Adrenal gland (tissue), 9 donors: ENCODE measurements at regions not wholly inside any gene's neighbourhood (a gene's known extent, or its start where the extent isn't known, plus 50 kb on each side); places are given as distances from the start of the nearest gene placed in this dataset.

Experiments used
- DNase-seq, 7 donors: peaks; one replicate each; pipeline ENCODE4 v3.0.0-alpha.2; 2019 to 2020
- H3K27ac ChIP-seq, 5 donors: fragments of 200-600 bp; sonication (generic) in 4 of 5; 1 replicate in 3 of 5; 2 replicates in 2 of 5; pipeline versions ENCODE4 v1.5.1 to v1.8.0; 2016 to 2020; ENCODE audit warnings: mild to moderate bottlenecking in 1 of 5
- H3K27me3 ChIP-seq: fragments of 200-600 bp; 2 replicates; pipeline ENCODE4 v1.8.0; 2021
- H3K36me3 ChIP-seq, 2 donors: fragments of 200-600 bp; replicated peaks in 1 of 2; 1 replicate in 1 of 2; 2 replicates in 1 of 2; pipeline versions ENCODE4 v1.5.1 to v1.8.0; 2018 to 2022
- H3K4me1 ChIP-seq, 2 donors: fragments of 200-600 bp; replicated peaks in 1 of 2; 1 replicate in 1 of 2; 2 replicates in 1 of 2; pipeline versions ENCODE4 v1.5.1 to v1.8.0; 2018 to 2021
- H3K4me3 ChIP-seq, 4 donors: fragments of 200-600 bp; sonication (generic) in 3 of 4; one replicate each; pipeline ENCODE4 v1.5.1; 2016 to 2018
- H3K9me3 ChIP-seq, 3 donors: fragments of 200-600 bp; sonication (generic) in 1 of 3; replicated peaks in 1 of 3; 1 replicate in 2 of 3; 2 replicates in 1 of 3; pipeline versions ENCODE4 v1.5.1 to v1.8.0; 2016 to 2021
- POLR2A ChIP-seq, 2 donors: fragments of 450-650 bp; IDR thresholded peaks; one replicate each; pipeline ENCODE4 v1.6.1; 2017; ENCODE audit warnings: antibody characterized with exemption in 2 of 2, mild to moderate bottlenecking in 2 of 2, moderate library complexity in 1 of 2
- WGBS, 4 donors: extraction: QIAGEN DNeasy Blood & Tissue Kit in 2 of 4; methylation state at CpG; one replicate each; pipeline versions ENCODE4 v1.1.5 to v1.1.7; 2013 to 2017; 5-methylcytosine and 5-hydroxymethylcytosine counted together
- intact Hi-C, 2 donors: fragments of 100-400 bp; cut with DNase I; formaldehyde crosslinking; loops; one replicate each; pipeline versions ENCODE4 v1.14.1 to v1.15.0; 2022 to 2023
- TF ChIP-seq, protein P1 (sequence below), 6 experiments: fragments of 450-650 bp in 4 of 6; fragments of 200-600 bp in 2 of 6; sonication (generic) in 1 of 6; IDR thresholded peaks; 1 replicate in 5 of 6; 2 replicates in 1 of 6; pipeline versions ENCODE4 v1.5.1 to v1.8.0; 2016 to 2021; ENCODE audit warnings: antibody characterized with exemption in 6 of 6, mild to moderate bottlenecking in 2 of 6, moderate library complexity in 1 of 6
- donor health status: healthy with polysubstance abuse.
- donor health status: Bipolar disorder and iron deficiency.
- donor health status: DM: yes; HTN: yes; CAD: no.
- donor health status: DM: no; HTN: no; CAD: no.
- donor health status: DM: no; HTN: no; CAD: no.

DNA sequence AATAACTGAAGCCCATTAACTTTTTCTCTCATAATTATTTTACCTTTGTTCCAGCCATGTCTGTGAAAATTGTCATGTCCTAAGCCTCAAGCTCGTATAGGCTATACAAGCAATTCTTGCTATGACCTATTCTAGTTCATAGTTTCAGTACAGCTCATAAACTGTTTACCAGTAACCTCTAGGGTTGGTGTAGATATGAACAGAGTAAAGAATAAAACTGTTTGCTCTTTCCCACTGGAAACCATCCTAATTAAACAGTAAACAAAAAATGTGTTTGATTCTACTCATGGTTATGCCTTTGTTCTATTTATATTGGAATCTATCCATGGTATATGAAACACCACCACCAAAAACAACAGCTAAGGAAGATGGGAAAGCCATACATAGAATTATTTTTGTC, 1444.0 kb upstream of the PCDH7 start:
- Histone ChIP-seq H3K4me3 (no peak overlapping the region), H3K9me3 (no peaks in the 10 kb centered on the region), H3K27ac (no peak overlapping the region), H3K4me1 (no peaks in the 10 kb centered on the region), H3K36me3 (no peaks in the 10 kb centered on the region), H3K27me3 (no peaks in the 10 kb centered on the region)
- no peak for TF ChIP-seq POLR2A (IDR thresholded peaks at IDR 0.05)
- TF ChIP-seq, protein P1, sequence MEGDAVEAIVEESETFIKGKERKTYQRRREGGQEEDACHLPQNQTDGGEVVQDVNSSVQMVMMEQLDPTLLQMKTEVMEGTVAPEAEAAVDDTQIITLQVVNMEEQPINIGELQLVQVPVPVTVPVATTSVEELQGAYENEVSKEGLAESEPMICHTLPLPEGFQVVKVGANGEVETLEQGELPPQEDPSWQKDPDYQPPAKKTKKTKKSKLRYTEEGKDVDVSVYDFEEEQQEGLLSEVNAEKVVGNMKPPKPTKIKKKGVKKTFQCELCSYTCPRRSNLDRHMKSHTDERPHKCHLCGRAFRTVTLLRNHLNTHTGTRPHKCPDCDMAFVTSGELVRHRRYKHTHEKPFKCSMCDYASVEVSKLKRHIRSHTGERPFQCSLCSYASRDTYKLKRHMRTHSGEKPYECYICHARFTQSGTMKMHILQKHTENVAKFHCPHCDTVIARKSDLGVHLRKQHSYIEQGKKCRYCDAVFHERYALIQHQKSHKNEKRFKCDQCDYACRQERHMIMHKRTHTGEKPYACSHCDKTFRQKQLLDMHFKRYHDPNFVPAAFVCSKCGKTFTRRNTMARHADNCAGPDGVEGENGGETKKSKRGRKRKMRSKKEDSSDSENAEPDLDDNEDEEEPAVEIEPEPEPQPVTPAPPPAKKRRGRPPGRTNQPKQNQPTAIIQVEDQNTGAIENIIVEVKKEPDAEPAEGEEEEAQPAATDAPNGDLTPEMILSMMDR (IDR thresholded peaks at IDR 0.05), result no peak
- 53 to 60% (median 58%) methylated on average over 1 of the region's 1 CpG for WGBS, 4 donors
- intact Hi-C loops, result no loop called here
- no peak for DNase-seq

DNA sequence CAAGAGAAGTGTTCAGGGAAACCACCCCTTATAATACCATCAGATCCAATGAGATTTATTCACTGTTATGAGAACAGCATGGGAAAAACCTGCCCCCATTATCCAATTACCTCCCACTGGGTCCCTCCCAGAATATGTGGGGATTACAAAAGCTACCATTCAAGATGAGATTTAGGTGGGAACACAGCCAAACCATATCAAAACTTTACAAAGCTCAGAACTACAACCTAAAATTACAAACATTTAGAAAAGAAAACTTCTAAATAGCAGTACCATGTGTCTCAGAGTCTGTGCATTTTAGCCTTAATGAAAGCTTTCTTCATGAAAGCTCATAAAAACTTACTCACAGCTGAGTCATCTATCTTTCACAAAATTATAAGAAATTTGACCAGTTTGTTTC, 1442.8 kb upstream of the PCDH7 start:
- H3K4me1 ChIP-seq, result no peaks in the 10 kb centered on the region
- DNase-seq, result no peak
- H3K27ac ChIP-seq, result no peak overlapping the region
- H3K9me3 ChIP-seq, result no peaks in the 10 kb centered on the region
- H3K36me3 ChIP-seq, result no peaks in the 10 kb centered on the region
- no peaks in the 10 kb centered on the region for H3K27me3 ChIP-seq
- no peak overlapping the region for H3K4me3 ChIP-seq
- intact Hi-C loops, result no loop called here
- TF ChIP-seq POLR2A (IDR thresholded peaks at IDR 0.05), result no peak
- TF ChIP-seq, protein P1 (IDR thresholded peaks at IDR 0.05), result no peak

DNA sequence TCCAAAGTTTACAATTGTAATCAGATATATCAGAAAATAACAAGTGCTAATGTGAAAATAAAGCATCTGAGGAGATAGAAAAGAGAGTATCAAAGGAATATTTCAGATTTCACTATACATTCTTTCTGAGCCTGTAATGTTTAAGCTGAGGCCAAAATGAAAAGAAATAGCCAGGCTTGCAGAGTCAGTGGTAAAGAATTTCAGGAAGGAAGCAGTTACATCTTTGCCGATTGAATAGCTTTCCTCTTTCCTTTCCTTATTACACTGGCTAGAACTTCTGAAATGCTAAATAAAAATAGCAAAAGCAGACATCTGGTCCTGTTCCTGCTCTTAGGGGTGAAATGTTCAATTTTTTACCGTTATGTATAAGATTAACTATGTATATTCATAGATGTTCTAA, 1441.6 kb upstream of the PCDH7 start:
- no peak overlapping the region for H3K27ac ChIP-seq
- no peak overlapping the region for H3K4me3 ChIP-seq
- no peaks in the 10 kb centered on the region for H3K9me3 ChIP-seq
- no peaks in the 10 kb centered on the region for H3K27me3 ChIP-seq
- DNase-seq, result no peak
- intact Hi-C loops, result no loop called here
- 36 to 47% (median 40%) methylated on average over 2 of the region's 2 CpGs for WGBS, 4 donors
- H3K4me1 ChIP-seq, result no peaks in the 10 kb centered on the region
- no peaks in the 10 kb centered on the region for H3K36me3 ChIP-seq
- TF ChIP-seq, protein P1 (IDR thresholded peaks at IDR 0.05), result no peak
- TF ChIP-seq POLR2A (IDR thresholded peaks at IDR 0.05), result no peak

DNA sequence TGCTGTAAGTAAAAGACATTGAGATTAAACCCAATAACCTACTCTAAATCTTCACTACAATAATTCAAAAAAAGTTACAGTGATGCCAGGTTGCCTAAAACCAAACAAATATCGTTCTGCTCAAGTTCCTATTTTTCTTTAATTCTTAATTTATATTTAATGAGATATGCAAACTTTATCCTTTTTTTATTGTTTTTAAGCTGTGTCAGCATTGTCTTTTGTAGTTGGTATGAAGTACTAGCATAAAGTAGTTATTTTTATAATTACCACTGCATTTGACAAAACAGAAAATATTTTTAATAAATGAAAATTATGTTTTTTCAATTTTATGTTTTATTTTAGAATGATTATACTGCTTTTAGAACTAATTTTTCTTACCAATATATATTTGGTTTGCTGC, 1431.1 kb upstream of the PCDH7 start:
- Histone ChIP-seq H3K4me3 (no peak overlapping the region), H3K27me3 (no peaks in the 10 kb centered on the region), H3K36me3 (no peaks in the 10 kb centered on the region), H3K27ac (no peak overlapping the region), H3K9me3 (no peaks in the 10 kb centered on the region), H3K4me1 (no peaks in the 10 kb centered on the region)
- WGBS, 4 donors, result 59 to 77% (median 71%) methylated on average over 1 of the region's 1 CpG
- no peak for TF ChIP-seq POLR2A (IDR thresholded peaks at IDR 0.05)
- TF ChIP-seq, protein P1 (IDR thresholded peaks at IDR 0.05), result no peak
- intact Hi-C loops, result no loop called here
- no peak for DNase-seq
